Vagina (tissue), 2 donors: ENCODE measurements at regions not wholly inside any gene's neighbourhood (a gene's known extent, or its start where the extent isn't known, plus 50 kb on each side); places are given as distances from the start of the nearest gene placed in this dataset.
"Not testable (repeated sequence)": the region's sequence is repeated elsewhere in the genome, so short reads cannot be mapped to it uniquely, and the experiment has no call there.

ENCODE experiments used
- DNase-seq, 2 donors: peaks; one replicate each; pipeline ENCODE4 v3.0.0-alpha.2; 2017; ENCODE audit errors: extremely low spot score in 2 of 2
- H3K27ac ChIP-seq: fragments of 200-600 bp; sonication (generic); one replicate; pipeline ENCODE4 v1.5.1; 2019
- H3K27me3 ChIP-seq: fragments of 200-600 bp; sonication (generic); one replicate; pipeline ENCODE4 v1.5.1; 2019
- H3K36me3 ChIP-seq, 2 donors: fragments of 200-600 bp; sonication (generic); one replicate each; pipeline ENCODE4 v1.5.1; 2017 to 2019
- H3K4me1 ChIP-seq: fragments of 200-600 bp; sonication (generic); one replicate; pipeline ENCODE4 v1.5.1; 2019
- H3K4me3 ChIP-seq, 2 donors: fragments of 200-600 bp; sonication (generic); 1 replicate in 1 of 2; 2 replicates in 1 of 2; pipeline ENCODE4 v1.5.1; 2016 to 2019
- H3K9me3 ChIP-seq: fragments of 200-600 bp; sonication (generic); one replicate; pipeline ENCODE4 v1.5.1; 2019
- POLR2A ChIP-seq, 2 donors: fragments of 450-650 bp; IDR thresholded peaks; one replicate each; pipeline ENCODE4 v1.6.1; 2017; ENCODE audit warnings: antibody characterized with exemption in 2 of 2, mild to moderate bottlenecking in 2 of 2, moderate library complexity in 2 of 2
- POLR2AphosphoS5 ChIP-seq, 2 donors: sonication (generic); formaldehyde crosslinking; IDR thresholded peaks; one replicate each; pipeline ENCODE4 v1.9.0; 2017; ENCODE audit warnings: antibody characterized with exemption in 2 of 2, mild to moderate bottlenecking in 2 of 2, low read depth in 1 of 2; ENCODE audit not compliant: insufficient read depth in 1 of 2
- intact Hi-C: fragments of 100-400 bp; cut with DNase I; formaldehyde crosslinking; loops from one replicate; pipeline ENCODE4 v1.15.1; 2023
- TF ChIP-seq, protein P1 (sequence below), 3 experiments: fragments of 450-650 bp in 2 of 3; fragments of 200-600 bp in 1 of 3; sonication (generic) in 1 of 3; IDR thresholded peaks; one replicate each; pipeline ENCODE4 v1.5.1; 2017 to 2019; ENCODE audit warnings: antibody characterized with exemption in 3 of 3, mild to moderate bottlenecking in 2 of 3, moderate library complexity in 2 of 3

- intact Hi-C loops, result no loop called here
- DNase-seq, result no peak
- Histone ChIP-seq H3K27ac (no peak overlapping the region), H3K9me3 (no peaks in the 10 kb centered on the region), H3K27me3 (no peaks in the 10 kb centered on the region), H3K4me1 (no peaks in the 10 kb centered on the region), H3K36me3 (no peaks in the 10 kb centered on the region), H3K4me3 (no peak overlapping the region)
- TF ChIP-seq, protein P1, sequence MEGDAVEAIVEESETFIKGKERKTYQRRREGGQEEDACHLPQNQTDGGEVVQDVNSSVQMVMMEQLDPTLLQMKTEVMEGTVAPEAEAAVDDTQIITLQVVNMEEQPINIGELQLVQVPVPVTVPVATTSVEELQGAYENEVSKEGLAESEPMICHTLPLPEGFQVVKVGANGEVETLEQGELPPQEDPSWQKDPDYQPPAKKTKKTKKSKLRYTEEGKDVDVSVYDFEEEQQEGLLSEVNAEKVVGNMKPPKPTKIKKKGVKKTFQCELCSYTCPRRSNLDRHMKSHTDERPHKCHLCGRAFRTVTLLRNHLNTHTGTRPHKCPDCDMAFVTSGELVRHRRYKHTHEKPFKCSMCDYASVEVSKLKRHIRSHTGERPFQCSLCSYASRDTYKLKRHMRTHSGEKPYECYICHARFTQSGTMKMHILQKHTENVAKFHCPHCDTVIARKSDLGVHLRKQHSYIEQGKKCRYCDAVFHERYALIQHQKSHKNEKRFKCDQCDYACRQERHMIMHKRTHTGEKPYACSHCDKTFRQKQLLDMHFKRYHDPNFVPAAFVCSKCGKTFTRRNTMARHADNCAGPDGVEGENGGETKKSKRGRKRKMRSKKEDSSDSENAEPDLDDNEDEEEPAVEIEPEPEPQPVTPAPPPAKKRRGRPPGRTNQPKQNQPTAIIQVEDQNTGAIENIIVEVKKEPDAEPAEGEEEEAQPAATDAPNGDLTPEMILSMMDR (IDR thresholded peaks at IDR 0.05), result no peak
- TF ChIP-seq POLR2A (IDR thresholded peaks at IDR 0.05) (no peak), POLR2AphosphoS5 (IDR thresholded peaks at IDR 0.05; ENCODE audit: insufficient read depth in 1 of 2, low read depth in 1 of 2) (no peak)
These were observed 143.1 kb downstream of the NR2F2 start for GRCh38 chr15:96473556-96473955.

GRCh38 chr15:96474231-96474664, 143.7 kb downstream of the NR2F2 start:
- no peak for DNase-seq
- TF ChIP-seq POLR2AphosphoS5 (IDR thresholded peaks at IDR 0.05; ENCODE audit: insufficient read depth in 1 of 2, low read depth in 1 of 2), result no peak
- TF ChIP-seq POLR2A (IDR thresholded peaks at IDR 0.05), result no peak
- TF ChIP-seq, protein P1 (IDR thresholded peaks at IDR 0.05), result no peak
- no peak overlapping the region for H3K4me3 ChIP-seq
- H3K27ac ChIP-seq, result no peak overlapping the region
- no peaks in the 10 kb centered on the region for H3K36me3 ChIP-seq
- no peaks in the 10 kb centered on the region for H3K9me3 ChIP-seq
- no peaks in the 10 kb centered on the region for H3K27me3 ChIP-seq
- no peaks in the 10 kb centered on the region for H3K4me1 ChIP-seq
- intact Hi-C loops, result no loop called here

- Histone ChIP-seq H3K27me3 (no peaks in the 10 kb centered on the region), H3K9me3 (no peaks in the 10 kb centered on the region), H3K36me3 (no peaks in the 10 kb centered on the region), H3K4me3 (no peak overlapping the region), H3K4me1 (no peaks in the 10 kb centered on the region), H3K27ac (no peak overlapping the region)
- intact Hi-C loops, result no loop called here
- DNase-seq, result no peak
- TF ChIP-seq, protein P1 (IDR thresholded peaks at IDR 0.05), result no peak
- TF ChIP-seq POLR2AphosphoS5 (IDR thresholded peaks at IDR 0.05; ENCODE audit: insufficient read depth in 1 of 2, low read depth in 1 of 2), result no peak
- no peak for TF ChIP-seq POLR2A (IDR thresholded peaks at IDR 0.05)
These were observed 146.7 kb downstream of the NR2F2 start for GRCh38 chr15:96477227-96477626.

- H3K27ac ChIP-seq, H3K9me3 ChIP-seq, H3K36me3 ChIP-seq, H3K4me3 ChIP-seq, DNase-seq, H3K27me3 ChIP-seq, H3K4me1 ChIP-seq, intact Hi-C loops: not testable (repeated sequence)
These were observed 153.9 kb downstream of the NR2F2 start for GRCh38 chr15:96484412-96484811.

- Histone ChIP-seq H3K9me3 (no peaks in the 10 kb centered on the region), H3K4me1 (no peaks in the 10 kb centered on the region), H3K36me3 (no peaks in the 10 kb centered on the region), H3K27ac (no peak overlapping the region), H3K4me3 (no peak overlapping the region), H3K27me3 (no peaks in the 10 kb centered on the region)
- DNase-seq, result no peak
- intact Hi-C loops, result no loop called here
- no peak for TF ChIP-seq POLR2A (IDR thresholded peaks at IDR 0.05)
- TF ChIP-seq, protein P1 (IDR thresholded peaks at IDR 0.05), result no peak
- TF ChIP-seq POLR2AphosphoS5 (IDR thresholded peaks at IDR 0.05; ENCODE audit: insufficient read depth in 1 of 2, low read depth in 1 of 2), result no peak
These were observed 154.3 kb downstream of the NR2F2 start for GRCh38 chr15:96484830-96485229.

DNA sequence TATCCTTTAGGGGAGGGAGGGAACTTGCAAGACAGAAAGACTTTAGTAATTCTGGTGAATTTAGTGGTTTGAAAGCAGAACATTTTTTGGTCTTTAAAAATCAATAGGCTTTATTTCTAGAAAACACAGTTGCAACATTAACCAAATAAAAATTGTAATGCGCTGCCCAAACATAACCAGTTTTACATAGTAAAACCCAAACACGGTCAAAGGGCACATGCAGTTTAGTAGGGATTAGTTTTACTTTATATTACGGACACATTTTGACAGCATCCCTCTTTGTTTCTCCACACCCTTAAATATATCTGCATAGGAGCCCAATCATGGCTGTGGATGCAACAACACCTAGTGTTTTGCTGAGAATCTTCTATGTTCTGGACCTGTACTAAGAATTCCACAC, 156.7 kb downstream of the NR2F2 start:
- intact Hi-C loops, result no loop called here
- H3K9me3 ChIP-seq, result no peaks in the 10 kb centered on the region

GRCh38 chr15:96491066-96491699, 160.7 kb downstream of the NR2F2 start:
- H3K4me1 ChIP-seq, H3K36me3 ChIP-seq, intact Hi-C loops, H3K9me3 ChIP-seq, H3K27me3 ChIP-seq, DNase-seq, H3K4me3 ChIP-seq, H3K27ac ChIP-seq: not testable (repeated sequence)

More for the DNA sequence above, 156.7 kb downstream of the NR2F2 start:
- DNase-seq, result no peak
- no peaks in the 10 kb centered on the region for H3K4me1 ChIP-seq
- no peaks in the 10 kb centered on the region for H3K36me3 ChIP-seq
- H3K27me3 ChIP-seq, result no peaks in the 10 kb centered on the region
- no peak overlapping the region for H3K4me3 ChIP-seq
- TF ChIP-seq, protein P1 (IDR thresholded peaks at IDR 0.05), result no peak
- TF ChIP-seq POLR2A (IDR thresholded peaks at IDR 0.05) (no peak), POLR2AphosphoS5 (IDR thresholded peaks at IDR 0.05; ENCODE audit: insufficient read depth in 1 of 2, low read depth in 1 of 2) (no peak)
- H3K27ac ChIP-seq, result no peak overlapping the region
